ENCODE measurements at regions not wholly inside any gene's neighbourhood (a gene's known extent, or its start where the extent isn't known, plus 50 kb on each side); places are given as distances from the start of the nearest gene placed in this dataset.
"Not testable (repeated sequence)": the region's sequence is repeated elsewhere in the genome, so short reads cannot be mapped to it uniquely, and the experiment has no call there.

- H3K4me3 ChIP-seq (ENCODE audit: low read length in 2 of 2); H3K9me3 ChIP-seq (ENCODE audit: control insufficient read depth in 2 of 2, low read length in 2 of 2); H3K27ac ChIP-seq (ENCODE audit: low read length); H3K27me3 ChIP-seq (ENCODE audit: control insufficient read depth in 1 of 2, insufficient read depth in 2 of 2, low read length in 2 of 2); H3K36me3 ChIP-seq (ENCODE audit: control insufficient read depth in 2 of 2, insufficient read depth in 2 of 2, low read length in 2 of 2); H3K9ac ChIP-seq (ENCODE audit: low read length in 2 of 2): not testable (repeated sequence)
- peaks cover 12% of the 10 kb centered on the region for H3K4me1 ChIP-seq (ENCODE audit: control insufficient read depth, insufficient read depth, low read length)
These were observed 403.5 kb downstream of the THBS2 start for GRCh38 chr6:168850027-168850736.

GRCh38 chr6:168849459-168849858, 404.2 kb downstream of the THBS2 start:
- Histone ChIP-seq H3K4me1 (ENCODE audit: control insufficient read depth, insufficient read depth, low read length) (peaks cover 12% of the 10 kb centered on the region), H3K36me3 (ENCODE audit: control insufficient read depth in 2 of 2, insufficient read depth in 2 of 2, low read length in 2 of 2) (no peaks in the 10 kb centered on the region), H3K4me3 (ENCODE audit: low read length in 2 of 2) (no peak overlapping the region), H3K27me3 (ENCODE audit: control insufficient read depth in 1 of 2, insufficient read depth in 2 of 2, low read length in 2 of 2) (no peaks in the 10 kb centered on the region), H3K27ac (ENCODE audit: low read length) (no peak overlapping the region), H3K9ac (ENCODE audit: low read length in 2 of 2) (no peak overlapping the region), H3K9me3 (ENCODE audit: control insufficient read depth in 2 of 2, low read length in 2 of 2) (no peaks in the 10 kb centered on the region)

- Histone ChIP-seq H3K4me1 (ENCODE audit: control insufficient read depth, insufficient read depth, low read length) (peaks cover 12% of the 10 kb centered on the region), H3K27me3 (ENCODE audit: control insufficient read depth in 1 of 2, insufficient read depth in 2 of 2, low read length in 2 of 2) (no peaks in the 10 kb centered on the region), H3K36me3 (ENCODE audit: control insufficient read depth in 2 of 2, insufficient read depth in 2 of 2, low read length in 2 of 2) (no peaks in the 10 kb centered on the region), H3K9me3 (ENCODE audit: control insufficient read depth in 2 of 2, low read length in 2 of 2) (no peaks in the 10 kb centered on the region), H3K27ac (ENCODE audit: low read length) (no peak overlapping the region), H3K4me3 (ENCODE audit: low read length in 2 of 2) (no peak overlapping the region), H3K9ac (ENCODE audit: low read length in 2 of 2) (no peak overlapping the region)
These were observed 404.8 kb downstream of the THBS2 start for GRCh38 chr6:168848797-168849196.

- H3K4me3 ChIP-seq (ENCODE audit: low read length in 2 of 2) = no peak overlapping the region
- H3K36me3 ChIP-seq (ENCODE audit: control insufficient read depth in 2 of 2, insufficient read depth in 2 of 2, low read length in 2 of 2) = no peaks in the 10 kb centered on the region
- no peak overlapping the region for H3K27ac ChIP-seq (ENCODE audit: low read length)
- H3K27me3 ChIP-seq (ENCODE audit: control insufficient read depth in 1 of 2, insufficient read depth in 2 of 2, low read length in 2 of 2) = no peaks in the 10 kb centered on the region
- H3K9me3 ChIP-seq (ENCODE audit: control insufficient read depth in 2 of 2, low read length in 2 of 2) = no peaks in the 10 kb centered on the region
- H3K4me1 ChIP-seq (ENCODE audit: control insufficient read depth, insufficient read depth, low read length) = peaks cover 4% of the 10 kb centered on the region
- no peak overlapping the region for H3K9ac ChIP-seq (ENCODE audit: low read length in 2 of 2)
These were observed 404.0 kb downstream of the SMOC2 start for GRCh38 chr6:168844821-168845609.

GRCh38 chr6:168842632-168843212, 401.7 kb downstream of the SMOC2 start:
- not testable (repeated sequence) for H3K27me3 ChIP-seq (ENCODE audit: control insufficient read depth in 1 of 2, insufficient read depth in 2 of 2, low read length in 2 of 2); H3K36me3 ChIP-seq (ENCODE audit: control insufficient read depth in 2 of 2, insufficient read depth in 2 of 2, low read length in 2 of 2); H3K9ac ChIP-seq (ENCODE audit: low read length in 2 of 2); H3K4me3 ChIP-seq (ENCODE audit: low read length in 2 of 2); H3K9me3 ChIP-seq (ENCODE audit: control insufficient read depth in 2 of 2, low read length in 2 of 2); H3K27ac ChIP-seq (ENCODE audit: low read length); H3K4me1 ChIP-seq (ENCODE audit: control insufficient read depth, insufficient read depth, low read length)

- peaks cover 9% of the 10 kb centered on the region for H3K4me1 ChIP-seq (ENCODE audit: control insufficient read depth, insufficient read depth, low read length)
- no peak overlapping the region for H3K4me3 ChIP-seq (ENCODE audit: low read length in 2 of 2)
- no peaks in the 10 kb centered on the region for H3K36me3 ChIP-seq (ENCODE audit: control insufficient read depth in 2 of 2, insufficient read depth in 2 of 2, low read length in 2 of 2)
- no peaks in the 10 kb centered on the region for H3K9me3 ChIP-seq (ENCODE audit: control insufficient read depth in 2 of 2, low read length in 2 of 2)
- no peak overlapping the region for H3K9ac ChIP-seq (ENCODE audit: low read length in 2 of 2)
- H3K27ac ChIP-seq (ENCODE audit: low read length) = no peak overlapping the region
- no peaks in the 10 kb centered on the region for H3K27me3 ChIP-seq (ENCODE audit: control insufficient read depth in 1 of 2, insufficient read depth in 2 of 2, low read length in 2 of 2)
These were observed 400.8 kb downstream of the SMOC2 start for GRCh38 chr6:168841609-168842278.

- H3K4me1 ChIP-seq (ENCODE audit: control insufficient read depth, insufficient read depth, low read length); H3K4me3 ChIP-seq (ENCODE audit: low read length in 2 of 2); H3K9me3 ChIP-seq (ENCODE audit: control insufficient read depth in 2 of 2, low read length in 2 of 2); H3K27ac ChIP-seq (ENCODE audit: low read length); H3K36me3 ChIP-seq (ENCODE audit: control insufficient read depth in 2 of 2, insufficient read depth in 2 of 2, low read length in 2 of 2); H3K9ac ChIP-seq (ENCODE audit: low read length in 2 of 2); H3K27me3 ChIP-seq (ENCODE audit: control insufficient read depth in 1 of 2, insufficient read depth in 2 of 2, low read length in 2 of 2): not testable (repeated sequence)
These were observed 399.9 kb downstream of the SMOC2 start for GRCh38 chr6:168840932-168841331.

- H3K4me1 ChIP-seq (ENCODE audit: control insufficient read depth, insufficient read depth, low read length); H3K36me3 ChIP-seq (ENCODE audit: control insufficient read depth in 2 of 2, insufficient read depth in 2 of 2, low read length in 2 of 2); H3K4me3 ChIP-seq (ENCODE audit: low read length in 2 of 2); H3K9me3 ChIP-seq (ENCODE audit: control insufficient read depth in 2 of 2, low read length in 2 of 2); H3K27me3 ChIP-seq (ENCODE audit: control insufficient read depth in 1 of 2, insufficient read depth in 2 of 2, low read length in 2 of 2); H3K9ac ChIP-seq (ENCODE audit: low read length in 2 of 2); H3K27ac ChIP-seq (ENCODE audit: low read length): not testable (repeated sequence)
These were observed 399.3 kb downstream of the SMOC2 start for GRCh38 chr6:168840299-168840698.

GRCh38 chr6:168838037-168838399, 397.0 kb downstream of the SMOC2 start:
- Histone ChIP-seq H3K9me3 (ENCODE audit: control insufficient read depth in 2 of 2, low read length in 2 of 2) (no peaks in the 10 kb centered on the region), H3K4me3 (ENCODE audit: low read length in 2 of 2) (peak overlapping the region in 1 of 2 donors; percentile 44), H3K36me3 (ENCODE audit: control insufficient read depth in 2 of 2, insufficient read depth in 2 of 2, low read length in 2 of 2) (no peaks in the 10 kb centered on the region), H3K4me1 (ENCODE audit: control insufficient read depth, insufficient read depth, low read length) (peaks cover 9% of the 10 kb centered on the region), H3K27ac (ENCODE audit: low read length) (no peak overlapping the region), H3K9ac (ENCODE audit: low read length in 2 of 2) (no peak overlapping the region), H3K27me3 (ENCODE audit: control insufficient read depth in 1 of 2, insufficient read depth in 2 of 2, low read length in 2 of 2) (no peaks in the 10 kb centered on the region)

GRCh38 chr6:168837254-168838036, 396.5 kb downstream of the SMOC2 start:
- no peak overlapping the region for H3K27ac ChIP-seq (ENCODE audit: low read length)
- H3K4me3 ChIP-seq (ENCODE audit: low read length in 2 of 2) = no peak overlapping the region
- H3K4me1 ChIP-seq (ENCODE audit: control insufficient read depth, insufficient read depth, low read length) = peaks cover 9% of the 10 kb centered on the region
- H3K9me3 ChIP-seq (ENCODE audit: control insufficient read depth in 2 of 2, low read length in 2 of 2) = no peaks in the 10 kb centered on the region
- H3K9ac ChIP-seq (ENCODE audit: low read length in 2 of 2) = no peak overlapping the region
- no peaks in the 10 kb centered on the region for H3K36me3 ChIP-seq (ENCODE audit: control insufficient read depth in 2 of 2, insufficient read depth in 2 of 2, low read length in 2 of 2)
- H3K27me3 ChIP-seq (ENCODE audit: control insufficient read depth in 1 of 2, insufficient read depth in 2 of 2, low read length in 2 of 2) = no peaks in the 10 kb centered on the region
